ENCODE measurements at regions not wholly inside any gene's neighbourhood (a gene's known extent, or its start where the extent isn't known, plus 50 kb on each side); places are given as distances from the start of the nearest gene placed in this dataset.

DNA sequence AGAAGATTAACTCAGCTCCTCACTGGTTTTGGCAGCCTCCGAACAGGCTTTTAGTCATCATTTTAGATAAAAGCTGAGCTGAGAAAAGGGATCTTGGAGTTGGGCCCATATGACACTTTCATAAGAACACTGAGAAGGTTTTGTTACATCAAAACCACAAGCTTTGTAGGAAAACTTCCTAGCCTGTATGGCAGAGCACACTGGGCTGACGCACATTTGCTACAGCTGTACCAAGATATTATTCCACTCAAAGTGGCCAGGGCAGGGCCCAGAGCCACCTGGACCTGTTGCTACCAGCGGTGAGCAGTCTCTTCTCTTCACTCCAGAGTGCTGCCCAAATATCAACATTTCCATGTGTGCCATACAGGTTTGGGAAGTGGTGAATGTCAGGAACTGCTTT, 160.5 kb upstream of the CCDC54 start:
- H3K9me3 ChIP-seq (ENCODE audit: low read depth): no peaks in the 10 kb centered on the region
- no peak for TF ChIP-seq EZH2phosphoT487 (IDR thresholded peaks at IDR 0.05; ENCODE audit: low read depth, severe bottlenecking, unreplicated experiment)
- no peak for TF ChIP-seq EZH2 (IDR thresholded peaks at IDR 0.05; ENCODE audit: borderline replicate concordance)
- TF ChIP-seq, protein P1, sequence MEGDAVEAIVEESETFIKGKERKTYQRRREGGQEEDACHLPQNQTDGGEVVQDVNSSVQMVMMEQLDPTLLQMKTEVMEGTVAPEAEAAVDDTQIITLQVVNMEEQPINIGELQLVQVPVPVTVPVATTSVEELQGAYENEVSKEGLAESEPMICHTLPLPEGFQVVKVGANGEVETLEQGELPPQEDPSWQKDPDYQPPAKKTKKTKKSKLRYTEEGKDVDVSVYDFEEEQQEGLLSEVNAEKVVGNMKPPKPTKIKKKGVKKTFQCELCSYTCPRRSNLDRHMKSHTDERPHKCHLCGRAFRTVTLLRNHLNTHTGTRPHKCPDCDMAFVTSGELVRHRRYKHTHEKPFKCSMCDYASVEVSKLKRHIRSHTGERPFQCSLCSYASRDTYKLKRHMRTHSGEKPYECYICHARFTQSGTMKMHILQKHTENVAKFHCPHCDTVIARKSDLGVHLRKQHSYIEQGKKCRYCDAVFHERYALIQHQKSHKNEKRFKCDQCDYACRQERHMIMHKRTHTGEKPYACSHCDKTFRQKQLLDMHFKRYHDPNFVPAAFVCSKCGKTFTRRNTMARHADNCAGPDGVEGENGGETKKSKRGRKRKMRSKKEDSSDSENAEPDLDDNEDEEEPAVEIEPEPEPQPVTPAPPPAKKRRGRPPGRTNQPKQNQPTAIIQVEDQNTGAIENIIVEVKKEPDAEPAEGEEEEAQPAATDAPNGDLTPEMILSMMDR (IDR thresholded peaks at IDR 0.05; ENCODE audit: poor library complexity): no peak
- no peaks in the 10 kb centered on the region for H3K27me3 ChIP-seq
- no peaks in the 10 kb centered on the region for H3K9me2 ChIP-seq (replicated peaks; ENCODE audit: insufficient read depth)
- no peaks in the 10 kb centered on the region for H3K36me3 ChIP-seq (replicated peaks; ENCODE audit: insufficient read depth, low read depth)
- no peaks in the 10 kb centered on the region for H3K4me1 ChIP-seq (ENCODE audit: insufficient read depth)
- H3K4me3 ChIP-seq: no peak overlapping the region
- peak overlapping the region; percentile 29 for H3K4me2 ChIP-seq
- peak overlapping the region; percentile 88 for H3K27ac ChIP-seq
- no peaks in the 10 kb centered on the region for H3K79me2 ChIP-seq
- 74% methylated on average over 3 of the region's 3 CpGs for WGBS (ENCODE audit: low lambda C conversion rate, missing lambda C conversion rate)
- H4K20me1 ChIP-seq (ENCODE audit: insufficient read depth, poor library complexity, severe bottlenecking): no peaks in the 10 kb centered on the region
- DNase-seq (ENCODE audit: low spot score): peak; percentile 30
- no peak overlapping the region for H2AFZ ChIP-seq

- Histone ChIP-seq H3K4me1 (ENCODE audit: insufficient read depth) (no peaks in the 10 kb centered on the region), H3K27ac (peak overlapping the region; percentile 88), H3K9me3 (ENCODE audit: low read depth) (no peaks in the 10 kb centered on the region), H3K9me2 (replicated peaks; ENCODE audit: insufficient read depth) (no peaks in the 10 kb centered on the region), H3K4me3 (no peak overlapping the region), H4K20me1 (ENCODE audit: insufficient read depth, poor library complexity, severe bottlenecking) (no peaks in the 10 kb centered on the region), H2AFZ (no peak overlapping the region), H3K4me2 (peak overlapping the region; percentile 29), H3K79me2 (no peaks in the 10 kb centered on the region), H3K27me3 (no peaks in the 10 kb centered on the region), H3K36me3 (replicated peaks; ENCODE audit: insufficient read depth, low read depth) (no peaks in the 10 kb centered on the region)
- DNase-seq (ENCODE audit: low spot score): no peak
- WGBS (ENCODE audit: low lambda C conversion rate, missing lambda C conversion rate): 45% methylated on average over 5 of the region's 5 CpGs
- TF ChIP-seq, protein P1 (IDR thresholded peaks at IDR 0.05; ENCODE audit: poor library complexity): no peak
- TF ChIP-seq EZH2phosphoT487 (IDR thresholded peaks at IDR 0.05; ENCODE audit: low read depth, severe bottlenecking, unreplicated experiment) (no peak), EZH2 (IDR thresholded peaks at IDR 0.05; ENCODE audit: borderline replicate concordance) (no peak)
These were observed 160.1 kb upstream of the CCDC54 start for GRCh38 chr3:107217172-107217571.

DNA sequence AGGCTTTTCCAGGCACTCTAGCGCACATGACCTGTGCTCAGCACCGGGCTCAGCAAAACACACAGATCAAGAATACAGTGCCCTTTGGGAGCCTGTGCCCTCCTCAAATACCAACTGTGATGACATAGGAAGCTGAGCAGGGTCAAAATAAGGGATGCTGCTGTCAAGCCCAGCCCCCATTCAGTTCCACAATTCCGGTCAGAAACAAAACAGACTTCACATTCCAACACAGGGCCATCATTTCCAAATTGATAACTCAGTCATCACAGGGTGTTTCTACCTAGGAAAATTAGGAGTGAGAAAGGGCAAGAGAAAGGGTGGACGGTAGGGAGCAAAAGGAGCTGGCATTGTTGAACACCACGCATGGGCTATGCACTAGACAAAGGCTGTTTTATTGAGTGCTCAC, 158.4 kb upstream of the CCDC54 start:
- Histone ChIP-seq H2AFZ (no peak overlapping the region), H3K79me2 (no peaks in the 10 kb centered on the region), H3K27ac (peak overlapping the region; percentile 48), H3K4me3 (no peak overlapping the region), H3K9me3 (ENCODE audit: low read depth) (no peaks in the 10 kb centered on the region), H4K20me1 (ENCODE audit: insufficient read depth, poor library complexity, severe bottlenecking) (no peaks in the 10 kb centered on the region), H3K9me2 (replicated peaks; ENCODE audit: insufficient read depth) (no peaks in the 10 kb centered on the region), H3K4me1 (ENCODE audit: insufficient read depth) (no peaks in the 10 kb centered on the region), H3K36me3 (replicated peaks; ENCODE audit: insufficient read depth, low read depth) (no peaks in the 10 kb centered on the region), H3K4me2 (no peak overlapping the region), H3K27me3 (no peaks in the 10 kb centered on the region)
- no peak for TF ChIP-seq EZH2 (IDR thresholded peaks at IDR 0.05; ENCODE audit: borderline replicate concordance)
- no peak for DNase-seq (ENCODE audit: low spot score)
- WGBS (ENCODE audit: low lambda C conversion rate, missing lambda C conversion rate): 71% methylated on average over 5 of the region's 5 CpGs

DNA sequence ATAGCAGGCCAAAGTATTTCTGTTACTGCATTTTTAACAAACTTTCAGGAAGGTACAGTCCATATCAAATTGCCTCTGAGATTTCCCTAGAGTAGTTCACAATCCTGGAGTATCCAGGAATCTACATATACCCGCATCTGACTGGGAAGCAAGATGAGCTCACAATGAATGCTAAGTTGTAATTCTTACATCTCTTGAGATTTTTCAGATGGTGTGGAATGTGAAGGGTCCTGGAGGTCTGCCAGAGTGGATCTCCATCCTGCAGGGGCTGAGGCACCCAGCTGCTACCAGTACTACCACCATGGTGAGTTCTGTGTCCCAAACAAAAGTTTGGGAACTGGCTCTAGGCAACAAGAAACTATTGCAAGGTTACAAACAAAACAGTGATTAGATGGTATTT, 156.7 kb upstream of the CCDC54 start:
- H2AFZ ChIP-seq: no peak overlapping the region
- H3K9me2 ChIP-seq (replicated peaks; ENCODE audit: insufficient read depth): no peaks in the 10 kb centered on the region
- H3K4me2 ChIP-seq: no peak overlapping the region
- WGBS (ENCODE audit: low lambda C conversion rate, missing lambda C conversion rate): 88% methylated on average over 1 of the region's 1 CpG
- H3K27me3 ChIP-seq: no peaks in the 10 kb centered on the region
- no peak overlapping the region for H3K4me3 ChIP-seq
- DNase-seq (ENCODE audit: low spot score): no peak
- no peak overlapping the region for H3K27ac ChIP-seq
- H3K36me3 ChIP-seq (replicated peaks; ENCODE audit: insufficient read depth, low read depth): no peaks in the 10 kb centered on the region
- no peaks in the 10 kb centered on the region for H3K9me3 ChIP-seq (ENCODE audit: low read depth)
- H4K20me1 ChIP-seq (ENCODE audit: insufficient read depth, poor library complexity, severe bottlenecking): no peaks in the 10 kb centered on the region
- H3K4me1 ChIP-seq (ENCODE audit: insufficient read depth): no peaks in the 10 kb centered on the region
- H3K79me2 ChIP-seq: no peaks in the 10 kb centered on the region
- TF ChIP-seq EZH2 (IDR thresholded peaks at IDR 0.05; ENCODE audit: borderline replicate concordance) (no peak), EZH2phosphoT487 (IDR thresholded peaks at IDR 0.05; ENCODE audit: low read depth, severe bottlenecking, unreplicated experiment) (no peak)
- TF ChIP-seq, protein P1 (IDR thresholded peaks at IDR 0.05; ENCODE audit: poor library complexity): no peak
